ENCODE measurements at regions not wholly inside any gene's neighbourhood (a gene's known extent, or its start where the extent isn't known, plus 50 kb on each side); places are given as distances from the start of the nearest gene placed in this dataset.
A peak's percentile ranks its signal among the peaks of the same experiment; 100 is the strongest.

DNA sequence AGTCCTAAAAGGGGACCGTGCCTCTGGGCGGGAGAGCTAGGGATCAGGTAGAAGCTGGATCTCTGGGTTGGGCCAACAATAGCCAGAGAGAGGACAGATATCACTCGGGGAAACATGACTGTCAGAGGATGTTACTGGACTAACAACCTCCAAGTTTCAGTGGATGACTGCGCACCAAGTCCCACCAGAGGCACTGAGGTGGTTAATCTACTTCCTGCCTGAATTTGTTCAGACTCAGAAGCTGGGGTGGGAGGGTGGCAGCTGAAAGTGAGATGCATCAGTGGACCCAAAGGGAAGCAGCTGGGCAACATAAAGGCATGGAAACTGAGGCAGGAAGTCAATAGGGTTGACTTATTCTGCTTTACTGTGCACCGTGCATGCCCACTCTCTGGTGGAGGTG lies 130.1 kb upstream of the SLC44A1 start:
- H3K4me3 ChIP-seq = no peak overlapping the region
- TF ChIP-seq POLR2A (IDR thresholded peaks at IDR 0.05) (no peak), POLR2AphosphoS5 (IDR thresholded peaks at IDR 0.05) (no peak)
- TF ChIP-seq, protein P1, sequence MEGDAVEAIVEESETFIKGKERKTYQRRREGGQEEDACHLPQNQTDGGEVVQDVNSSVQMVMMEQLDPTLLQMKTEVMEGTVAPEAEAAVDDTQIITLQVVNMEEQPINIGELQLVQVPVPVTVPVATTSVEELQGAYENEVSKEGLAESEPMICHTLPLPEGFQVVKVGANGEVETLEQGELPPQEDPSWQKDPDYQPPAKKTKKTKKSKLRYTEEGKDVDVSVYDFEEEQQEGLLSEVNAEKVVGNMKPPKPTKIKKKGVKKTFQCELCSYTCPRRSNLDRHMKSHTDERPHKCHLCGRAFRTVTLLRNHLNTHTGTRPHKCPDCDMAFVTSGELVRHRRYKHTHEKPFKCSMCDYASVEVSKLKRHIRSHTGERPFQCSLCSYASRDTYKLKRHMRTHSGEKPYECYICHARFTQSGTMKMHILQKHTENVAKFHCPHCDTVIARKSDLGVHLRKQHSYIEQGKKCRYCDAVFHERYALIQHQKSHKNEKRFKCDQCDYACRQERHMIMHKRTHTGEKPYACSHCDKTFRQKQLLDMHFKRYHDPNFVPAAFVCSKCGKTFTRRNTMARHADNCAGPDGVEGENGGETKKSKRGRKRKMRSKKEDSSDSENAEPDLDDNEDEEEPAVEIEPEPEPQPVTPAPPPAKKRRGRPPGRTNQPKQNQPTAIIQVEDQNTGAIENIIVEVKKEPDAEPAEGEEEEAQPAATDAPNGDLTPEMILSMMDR (IDR thresholded peaks at IDR 0.05 in 8 of 11, conservative IDR thresholded peaks at IDR 0.05 in 3 of 11) = no peak
- H3K36me3 ChIP-seq = no peaks in the 10 kb centered on the region
- WGBS, 5 donors = 59 to 75% (median 66%) methylated on average over 5 of the region's 5 CpGs
- peaks cover 8 to 32% (median 22%) of the 10 kb centered on the region in 6 donors for H3K4me1 ChIP-seq
- H3K27ac ChIP-seq = peak overlapping the region in 1 of 8 donors; percentile 25
- DNase-seq = no peak
- no peaks in the 10 kb centered on the region for H3K9me3 ChIP-seq
- no peaks in the 10 kb centered on the region for H3K27me3 ChIP-seq (replicated peaks in 1 of 7)
- intact Hi-C loops (cut with DNase I; ENCODE audit: low total_unique reads) = no loop called here

DNA sequence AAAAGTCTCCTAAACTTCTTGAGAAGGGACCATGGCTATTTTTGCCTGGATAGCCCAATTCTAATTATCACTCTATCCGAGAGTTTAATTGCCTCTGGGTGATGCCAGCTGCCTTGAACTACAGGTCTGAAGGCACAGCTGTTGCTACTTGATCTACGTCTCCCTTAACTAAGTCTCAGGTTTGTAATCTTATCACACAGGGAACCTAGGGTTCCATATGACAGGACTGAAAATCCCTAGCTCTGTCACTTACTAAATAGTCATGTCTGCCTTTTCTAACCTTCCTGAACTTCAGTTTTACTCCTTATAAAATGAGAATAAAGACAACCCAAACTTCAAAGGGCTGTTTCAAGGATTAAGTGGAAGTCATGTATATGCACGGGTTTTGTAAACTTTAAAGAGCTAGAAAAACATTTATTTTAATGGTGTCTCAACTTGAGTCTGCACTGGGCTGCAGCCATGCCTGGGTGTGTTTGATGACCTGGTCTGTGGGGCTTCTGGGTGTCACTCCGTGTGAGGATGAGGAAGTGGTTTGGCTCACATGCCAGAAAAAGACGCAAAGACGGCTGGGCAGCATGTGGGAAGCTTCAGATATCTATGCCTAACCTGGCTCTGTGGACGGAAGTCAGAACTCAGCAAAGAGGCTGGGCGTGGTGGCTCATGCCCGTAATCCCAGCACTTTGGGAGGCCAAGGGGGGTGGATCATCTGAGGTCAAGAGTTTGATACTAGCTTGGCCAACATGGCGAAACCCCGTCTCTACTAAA lies 129.3 kb upstream of the SLC44A1 start:
- Histone ChIP-seq H3K4me3 (no peak overlapping the region), H3K27me3 (replicated peaks in 1 of 7) (no peaks in the 10 kb centered on the region), H3K36me3 (no peaks in the 10 kb centered on the region), H3K4me1 (peaks cover 8 to 32% (median 22%) of the 10 kb centered on the region in 6 donors), H3K27ac (peak overlapping the region in 4 of 8 donors; percentile 25 to 38 (median 32)), H3K9me3 (no peaks in the 10 kb centered on the region)
- WGBS, 5 donors = 33 to 44% (median 34%) methylated on average over 11 of the region's 11 CpGs
- intact Hi-C loops (cut with DNase I; ENCODE audit: low total_unique reads) = no loop called here
- DNase-seq = peak; percentile 83
- TF ChIP-seq POLR2A (IDR thresholded peaks at IDR 0.05) (no peak), POLR2AphosphoS5 (IDR thresholded peaks at IDR 0.05) (peak in 2 of 3 donors; percentile 45 to 68)
- TF ChIP-seq, protein P1 (IDR thresholded peaks at IDR 0.05 in 8 of 11, conservative IDR thresholded peaks at IDR 0.05 in 3 of 11) = no peak

DNA sequence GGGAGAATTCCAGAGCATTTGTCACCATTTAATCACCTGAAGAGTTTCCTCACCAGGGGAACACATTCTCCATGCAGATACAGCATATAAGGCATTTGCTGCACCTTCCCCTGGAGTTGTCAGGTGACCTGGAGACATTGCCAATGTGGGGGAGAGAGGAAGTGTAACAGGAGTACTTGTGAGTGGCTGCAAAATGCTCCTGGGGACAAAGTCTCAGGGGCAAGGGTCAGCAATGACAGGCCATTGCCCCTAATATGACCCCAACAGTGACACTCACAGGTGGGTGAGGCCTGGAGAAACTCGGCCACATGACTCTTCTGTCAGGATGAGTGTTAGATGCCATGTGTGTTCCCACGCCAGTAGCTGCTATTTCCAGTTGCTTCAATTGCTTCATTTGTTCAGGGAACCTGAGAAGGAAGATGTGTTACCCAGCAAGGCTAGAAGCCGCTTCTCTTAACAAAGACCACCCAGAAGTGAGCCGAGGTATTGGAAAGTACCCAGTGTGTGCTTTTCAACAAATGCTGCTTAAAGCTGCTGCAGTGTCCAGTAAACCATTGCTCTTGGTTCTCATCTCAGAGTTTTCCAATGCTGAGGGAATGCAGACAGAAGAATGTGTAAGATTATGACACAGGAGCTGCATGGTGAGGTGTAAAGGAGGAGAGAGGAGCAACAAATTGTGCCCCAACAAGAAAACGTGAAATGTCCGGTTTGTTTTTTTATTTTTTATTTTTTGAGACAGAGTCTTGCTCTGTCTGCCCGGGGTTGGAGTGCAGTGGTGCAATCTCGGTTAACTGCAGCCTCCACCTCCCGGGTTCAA lies 128.2 kb upstream of the SLC44A1 start:
- H3K36me3 ChIP-seq = no peaks in the 10 kb centered on the region
- no peak for DNase-seq
- H3K4me3 ChIP-seq = no peak overlapping the region
- TF ChIP-seq POLR2AphosphoS5 (IDR thresholded peaks at IDR 0.05) (no peak), POLR2A (IDR thresholded peaks at IDR 0.05) (no peak)
- TF ChIP-seq, protein P1 (IDR thresholded peaks at IDR 0.05 in 8 of 11, conservative IDR thresholded peaks at IDR 0.05 in 3 of 11) = no peak
- no peaks in the 10 kb centered on the region for H3K27me3 ChIP-seq (replicated peaks in 1 of 7)
- peak overlapping the region in 2 of 8 donors; percentile 33 for H3K27ac ChIP-seq
- intact Hi-C loops (cut with DNase I; ENCODE audit: low total_unique reads) = no loop called here
- 85 to 92% (median 88%) methylated on average over 9 of the region's 9 CpGs for WGBS, 5 donors
- H3K4me1 ChIP-seq = peaks cover 8 to 32% (median 22%) of the 10 kb centered on the region in 6 donors
- no peaks in the 10 kb centered on the region for H3K9me3 ChIP-seq

DNA sequence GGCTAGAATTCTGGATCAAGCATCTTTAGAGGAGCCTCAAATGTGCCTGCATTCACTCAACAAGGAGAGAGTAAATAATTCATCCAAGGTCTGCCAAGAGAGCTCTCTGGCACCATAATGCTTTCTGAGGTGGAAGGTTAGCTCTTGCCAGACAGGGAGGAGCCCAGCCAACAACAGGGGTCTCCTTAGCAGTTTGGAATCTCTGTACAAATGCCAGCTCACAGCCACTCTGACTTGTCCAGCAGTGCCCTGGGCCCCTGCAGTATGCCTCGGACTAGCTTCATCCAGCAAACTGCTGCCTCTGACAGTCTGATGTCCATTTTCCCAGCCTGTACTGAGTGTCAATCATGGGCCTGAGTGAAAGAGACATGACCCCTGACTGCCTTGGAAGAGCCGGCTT lies 127.2 kb upstream of the SLC44A1 start:
- H3K36me3 ChIP-seq = no peaks in the 10 kb centered on the region
- no peaks in the 10 kb centered on the region for H3K27me3 ChIP-seq (replicated peaks in 1 of 7)
- intact Hi-C loops (cut with DNase I; ENCODE audit: low total_unique reads) = no loop called here
- TF ChIP-seq, protein P1 (IDR thresholded peaks at IDR 0.05 in 8 of 11, conservative IDR thresholded peaks at IDR 0.05 in 3 of 11) = no peak
- TF ChIP-seq POLR2AphosphoS5 (IDR thresholded peaks at IDR 0.05) (no peak), POLR2A (IDR thresholded peaks at IDR 0.05) (no peak)
- H3K27ac ChIP-seq = no peak overlapping the region
- no peak overlapping the region for H3K4me3 ChIP-seq
- DNase-seq = no peak
- H3K9me3 ChIP-seq = no peaks in the 10 kb centered on the region
- 75 to 90% (median 81%) methylated on average over 2 of the region's 2 CpGs for WGBS, 5 donors
- peaks cover 8 to 32% (median 22%) of the 10 kb centered on the region in 6 donors for H3K4me1 ChIP-seq
